ENCODE measurements at regions not wholly inside any gene's neighbourhood (a gene's known extent, or its start where the extent isn't known, plus 50 kb on each side); places are given as distances from the start of the nearest gene placed in this dataset.
"Not testable (repeated sequence)": the region's sequence is repeated elsewhere in the genome, so short reads cannot be mapped to it uniquely, and the experiment has no call there.

DNA sequence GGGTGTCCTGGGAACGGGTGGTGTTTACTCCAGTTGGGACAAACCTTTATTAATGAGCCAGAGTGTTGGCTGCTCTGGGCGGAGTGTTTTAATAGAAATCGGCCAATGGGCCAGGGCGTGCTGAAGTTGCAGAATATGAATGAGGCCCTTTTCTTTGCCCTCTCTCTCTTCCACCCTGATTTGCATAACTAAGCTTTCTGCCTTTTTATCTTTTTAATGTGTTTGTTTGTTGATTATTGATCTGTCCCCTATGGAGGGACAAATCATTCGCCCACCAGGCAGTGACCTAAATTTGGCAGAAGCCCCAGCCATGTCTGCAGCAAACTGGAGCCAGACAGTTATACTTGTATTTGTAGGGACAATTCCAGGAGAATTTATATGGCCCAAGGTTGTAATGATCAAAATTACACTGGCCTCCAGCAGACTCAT, 420.9 kb downstream of the PREX1 start:
- no peaks in the 10 kb centered on the region for H3K36me3 ChIP-seq (ENCODE audit: control insufficient read depth in 3 of 3, insufficient read depth in 3 of 3, low read length in 3 of 3)
- H3K4me3 ChIP-seq (ENCODE audit: low read length in 3 of 3), result no peak overlapping the region
- no peaks in the 10 kb centered on the region for H3K9me3 ChIP-seq (ENCODE audit: control insufficient read depth in 3 of 3, low read length in 3 of 3)
- H3K9ac ChIP-seq (ENCODE audit: low read depth in 1 of 3, low read length in 3 of 3), result no peak overlapping the region
- no peak overlapping the region for H3K27ac ChIP-seq (ENCODE audit: low read depth, low read length)
- peaks cover 3 to 10% (median 5%) of the 10 kb centered on the region in 3 donors for H3K27me3 ChIP-seq (ENCODE audit: control insufficient read depth in 3 of 3, insufficient read depth in 3 of 3, low read length in 3 of 3)
- H3K4me1 ChIP-seq (ENCODE audit: control insufficient read depth in 3 of 3, insufficient read depth in 3 of 3, low read length in 3 of 3), result peaks cover 0 to 4% (median 3%) of the 10 kb centered on the region in 3 donors

DNA sequence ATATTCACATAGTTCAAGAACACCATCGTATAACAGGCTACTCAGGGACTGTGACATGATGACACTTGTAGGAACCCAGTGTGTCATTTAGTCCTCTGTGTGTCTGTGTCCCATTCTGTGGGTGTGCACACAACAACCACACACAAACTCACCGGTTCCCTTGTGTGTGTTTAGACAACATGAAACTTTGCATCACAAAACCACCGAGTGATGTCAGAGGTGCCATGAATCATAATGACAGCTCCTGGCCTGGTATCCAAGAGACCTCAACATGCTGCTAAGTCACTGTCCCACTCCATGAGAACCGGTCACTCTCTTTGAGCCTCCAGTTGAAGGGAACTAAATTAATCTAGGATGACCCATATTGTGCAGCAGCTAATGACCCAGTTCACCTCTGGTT, 421.3 kb downstream of the PREX1 start:
- H3K36me3 ChIP-seq (ENCODE audit: control insufficient read depth in 3 of 3, insufficient read depth in 3 of 3, low read length in 3 of 3), result no peaks in the 10 kb centered on the region
- peaks cover 0 to 4% (median 0%) of the 10 kb centered on the region in 3 donors for H3K4me1 ChIP-seq (ENCODE audit: control insufficient read depth in 3 of 3, insufficient read depth in 3 of 3, low read length in 3 of 3)
- H3K27me3 ChIP-seq (ENCODE audit: control insufficient read depth in 3 of 3, insufficient read depth in 3 of 3, low read length in 3 of 3), result peaks cover 3 to 7% (median 5%) of the 10 kb centered on the region in 3 donors
- H3K27ac ChIP-seq (ENCODE audit: low read depth, low read length), result no peak overlapping the region
- H3K9me3 ChIP-seq (ENCODE audit: control insufficient read depth in 3 of 3, low read length in 3 of 3), result no peaks in the 10 kb centered on the region
- H3K9ac ChIP-seq (ENCODE audit: low read depth in 1 of 3, low read length in 3 of 3), result no peak overlapping the region
- H3K4me3 ChIP-seq (ENCODE audit: low read length in 3 of 3), result no peak overlapping the region

DNA sequence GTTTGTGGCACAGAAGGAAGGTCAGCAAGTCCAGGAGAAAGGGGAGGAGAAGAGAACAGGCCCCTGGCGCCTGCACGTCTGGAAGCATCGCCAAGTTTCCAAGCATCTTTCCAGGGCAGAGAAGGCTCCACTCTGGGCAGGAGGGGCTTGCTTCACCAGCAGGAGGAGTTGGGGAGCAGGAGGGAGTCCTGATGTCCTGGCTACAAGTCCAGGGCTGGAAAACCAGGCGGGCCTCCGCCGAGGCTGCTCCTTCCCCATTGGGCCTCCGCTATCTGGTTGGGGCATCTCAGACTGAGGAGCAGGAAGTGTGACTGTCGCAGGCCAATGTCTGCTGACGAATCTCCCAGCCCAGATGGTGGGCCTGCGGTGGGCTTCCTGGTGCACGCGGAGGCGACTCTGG, 421.9 kb downstream of the PREX1 start:
- Histone ChIP-seq H3K36me3 (ENCODE audit: control insufficient read depth in 3 of 3, insufficient read depth in 3 of 3, low read length in 3 of 3) (no peaks in the 10 kb centered on the region), H3K4me1 (ENCODE audit: control insufficient read depth in 3 of 3, insufficient read depth in 3 of 3, low read length in 3 of 3) (peaks cover 0 to 1% (median 0%) of the 10 kb centered on the region in 3 donors), H3K4me3 (ENCODE audit: low read length in 3 of 3) (no peak overlapping the region), H3K27ac (ENCODE audit: low read depth, low read length) (no peak overlapping the region), H3K9ac (ENCODE audit: low read depth in 1 of 3, low read length in 3 of 3) (no peak overlapping the region), H3K9me3 (ENCODE audit: control insufficient read depth in 3 of 3, low read length in 3 of 3) (no peaks in the 10 kb centered on the region), H3K27me3 (ENCODE audit: control insufficient read depth in 3 of 3, insufficient read depth in 3 of 3, low read length in 3 of 3) (peaks cover 3 to 7% (median 5%) of the 10 kb centered on the region in 3 donors)

DNA sequence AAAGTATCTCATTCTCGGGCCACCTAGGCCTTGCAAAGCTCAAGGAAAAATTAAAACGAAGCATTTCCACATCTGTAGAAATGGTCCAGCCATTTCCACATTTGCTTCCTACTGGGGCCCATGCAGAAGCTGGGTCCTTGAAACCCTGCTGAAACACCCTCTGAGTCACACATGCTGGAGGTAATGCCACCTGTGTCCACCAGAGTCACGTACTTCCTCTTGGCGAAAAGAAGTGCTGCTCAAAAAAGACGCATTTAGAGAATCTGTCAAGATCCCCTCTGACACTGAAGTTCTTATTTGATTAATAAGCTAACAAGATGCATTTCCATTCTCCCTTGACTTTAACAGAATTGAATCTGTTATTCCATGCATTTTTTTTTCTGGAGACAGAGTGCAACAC, 423.2 kb downstream of the PREX1 start:
- Histone ChIP-seq H3K9ac (ENCODE audit: low read depth in 1 of 3, low read length in 3 of 3) (no peak overlapping the region), H3K27ac (ENCODE audit: low read depth, low read length) (no peak overlapping the region), H3K4me1 (ENCODE audit: control insufficient read depth in 3 of 3, insufficient read depth in 3 of 3, low read length in 3 of 3) (no peaks in the 10 kb centered on the region), H3K27me3 (ENCODE audit: control insufficient read depth in 3 of 3, insufficient read depth in 3 of 3, low read length in 3 of 3) (peaks cover 9 to 12% (median 10%) of the 10 kb centered on the region in 3 donors), H3K36me3 (ENCODE audit: control insufficient read depth in 3 of 3, insufficient read depth in 3 of 3, low read length in 3 of 3) (no peaks in the 10 kb centered on the region), H3K4me3 (ENCODE audit: low read length in 3 of 3) (no peak overlapping the region), H3K9me3 (ENCODE audit: control insufficient read depth in 3 of 3, low read length in 3 of 3) (no peaks in the 10 kb centered on the region)

DNA sequence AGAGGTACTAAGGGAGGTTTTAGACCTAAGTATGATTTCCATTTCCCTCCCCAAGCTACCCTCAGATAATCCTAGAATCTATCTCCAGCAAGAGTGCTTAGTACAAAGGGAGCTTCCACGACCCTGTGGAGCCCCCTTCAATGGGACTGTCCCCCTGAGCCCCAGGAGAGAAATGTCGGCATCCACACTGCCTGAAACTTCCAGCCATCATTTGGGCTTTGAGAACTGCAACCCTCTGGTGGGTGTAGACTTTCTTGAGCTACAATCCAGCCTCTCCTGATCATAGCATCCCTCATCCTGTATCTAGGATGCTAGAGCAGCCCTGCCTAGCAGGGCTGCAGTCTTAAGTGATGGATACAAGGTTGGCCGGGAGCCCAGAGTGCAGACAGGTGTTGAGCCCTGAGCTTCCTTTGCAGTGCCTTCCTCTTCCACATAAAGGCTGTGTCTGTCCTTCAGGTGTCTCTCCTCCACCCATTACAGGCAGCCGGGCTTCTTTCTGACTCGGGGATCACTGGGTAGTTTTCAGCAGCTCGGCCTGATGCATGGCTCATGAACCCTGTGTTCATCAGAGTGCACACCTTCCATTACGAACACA, 424.5 kb downstream of the PREX1 start:
- Histone ChIP-seq H3K4me3 (ENCODE audit: low read length in 3 of 3) (no peak overlapping the region), H3K9me3 (ENCODE audit: control insufficient read depth in 3 of 3, low read length in 3 of 3) (no peaks in the 10 kb centered on the region), H3K27me3 (ENCODE audit: control insufficient read depth in 3 of 3, insufficient read depth in 3 of 3, low read length in 3 of 3) (peaks cover 12 to 21% (median 14%) of the 10 kb centered on the region in 3 donors), H3K9ac (ENCODE audit: low read depth in 1 of 3, low read length in 3 of 3) (no peak overlapping the region), H3K27ac (ENCODE audit: low read depth, low read length) (no peak overlapping the region), H3K4me1 (ENCODE audit: control insufficient read depth in 3 of 3, insufficient read depth in 3 of 3, low read length in 3 of 3) (no peaks in the 10 kb centered on the region), H3K36me3 (ENCODE audit: control insufficient read depth in 3 of 3, insufficient read depth in 3 of 3, low read length in 3 of 3) (no peaks in the 10 kb centered on the region)

DNA sequence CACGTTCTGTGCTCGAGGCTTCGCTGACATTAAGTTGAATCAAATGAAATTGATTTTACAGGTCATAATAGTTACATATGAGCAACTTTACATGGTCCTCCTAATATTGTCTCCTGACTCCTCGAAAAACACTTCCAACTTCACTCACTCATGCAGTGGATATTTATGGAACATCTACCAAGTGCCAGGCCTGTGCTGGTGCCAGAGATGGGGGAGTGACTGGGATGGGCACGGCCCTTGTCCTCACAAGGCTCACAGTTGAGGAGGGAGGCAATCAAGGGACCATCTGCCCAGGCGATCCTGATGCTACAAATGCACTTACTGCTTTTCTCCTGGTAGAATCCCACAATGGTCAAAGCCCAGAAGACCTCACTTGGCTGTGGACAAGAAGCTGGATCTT, 426.4 kb downstream of the PREX1 start:
- Histone ChIP-seq H3K4me3 (ENCODE audit: low read length in 3 of 3) (no peak overlapping the region), H3K9me3 (ENCODE audit: control insufficient read depth in 3 of 3, low read length in 3 of 3) (no peaks in the 10 kb centered on the region), H3K36me3 (ENCODE audit: control insufficient read depth in 3 of 3, insufficient read depth in 3 of 3, low read length in 3 of 3) (no peaks in the 10 kb centered on the region), H3K27me3 (ENCODE audit: control insufficient read depth in 3 of 3, insufficient read depth in 3 of 3, low read length in 3 of 3) (peaks cover 16 to 35% (median 31%) of the 10 kb centered on the region in 3 donors), H3K4me1 (ENCODE audit: control insufficient read depth in 3 of 3, insufficient read depth in 3 of 3, low read length in 3 of 3) (no peaks in the 10 kb centered on the region), H3K9ac (ENCODE audit: low read depth in 1 of 3, low read length in 3 of 3) (no peak overlapping the region), H3K27ac (ENCODE audit: low read depth, low read length) (no peak overlapping the region)

DNA sequence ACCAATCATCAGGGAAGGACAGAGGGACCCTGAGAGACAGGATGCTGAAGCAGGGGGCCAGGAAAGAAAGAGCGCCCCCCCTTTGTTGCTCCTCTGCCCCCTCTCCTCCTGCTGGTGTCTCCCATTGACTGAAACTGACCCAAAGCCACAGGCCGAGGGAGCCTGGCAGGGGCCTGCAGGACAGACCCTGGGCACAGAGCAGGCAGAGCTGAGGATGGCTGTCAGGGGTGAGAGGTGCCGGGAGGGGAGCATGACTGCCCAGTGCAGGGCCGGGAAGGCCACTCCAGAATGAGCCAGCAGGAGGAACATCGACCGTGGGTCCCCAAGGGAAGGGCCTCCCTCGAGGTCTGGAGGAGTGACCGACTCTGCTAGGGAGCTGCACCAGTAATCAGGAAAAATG, 427.8 kb downstream of the PREX1 start:
- no peak overlapping the region for H3K9ac ChIP-seq (ENCODE audit: low read depth in 1 of 3, low read length in 3 of 3)
- no peaks in the 10 kb centered on the region for H3K4me1 ChIP-seq (ENCODE audit: control insufficient read depth in 3 of 3, insufficient read depth in 3 of 3, low read length in 3 of 3)
- no peak overlapping the region for H3K27ac ChIP-seq (ENCODE audit: low read depth, low read length)
- H3K36me3 ChIP-seq (ENCODE audit: control insufficient read depth in 3 of 3, insufficient read depth in 3 of 3, low read length in 3 of 3), result no peaks in the 10 kb centered on the region
- peaks cover 17 to 41% (median 39%) of the 10 kb centered on the region in 3 donors for H3K27me3 ChIP-seq (ENCODE audit: control insufficient read depth in 3 of 3, insufficient read depth in 3 of 3, low read length in 3 of 3)
- H3K4me3 ChIP-seq (ENCODE audit: low read length in 3 of 3), result no peak overlapping the region
- H3K9me3 ChIP-seq (ENCODE audit: control insufficient read depth in 3 of 3, low read length in 3 of 3), result no peaks in the 10 kb centered on the region

DNA sequence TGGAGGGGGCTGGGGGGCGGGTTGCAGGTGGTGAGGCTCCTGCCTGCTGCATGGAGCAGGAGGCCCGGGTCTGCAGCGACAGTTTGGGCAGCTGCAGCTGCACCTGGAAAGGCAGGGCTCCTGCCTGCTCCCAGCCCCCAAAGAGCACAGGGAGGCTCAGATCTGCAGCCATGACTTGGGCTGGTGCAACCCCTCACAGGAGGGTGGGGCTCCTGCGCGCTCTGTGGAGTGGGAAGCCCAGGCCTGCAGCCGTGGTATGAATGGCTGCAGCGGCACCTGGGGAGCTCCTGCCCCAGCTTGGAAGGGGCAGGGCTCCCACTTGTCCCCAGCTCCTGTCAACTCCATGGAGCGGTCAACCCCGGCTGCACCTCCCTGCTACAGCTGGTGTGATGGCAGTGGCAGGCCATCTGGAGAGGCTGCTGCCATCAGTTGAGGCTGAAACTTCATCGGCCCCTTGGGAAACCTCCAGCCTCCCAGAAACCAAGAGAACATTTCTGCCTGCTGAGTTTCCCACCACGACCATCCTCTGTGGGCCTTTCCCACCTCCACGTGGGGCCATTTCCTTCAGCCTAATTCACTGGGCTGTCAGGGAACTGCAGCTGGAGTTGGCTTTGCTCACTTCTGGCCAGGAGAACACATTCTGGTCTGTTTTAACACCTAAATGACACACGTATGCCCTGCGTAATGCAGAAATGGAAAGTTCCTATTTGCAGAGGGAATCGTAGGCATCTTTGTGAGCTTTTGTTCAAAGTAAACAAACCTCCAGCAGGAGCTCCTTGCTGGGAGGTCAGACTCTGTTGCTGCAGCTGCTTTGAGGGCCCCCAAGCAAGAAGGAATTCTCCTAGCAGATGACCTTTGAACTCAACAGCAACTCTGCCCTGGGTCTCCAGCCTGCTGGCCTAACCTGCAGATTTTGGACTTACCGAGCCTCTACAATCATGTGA, 429.0 kb downstream of the PREX1 start:
- no peaks in the 10 kb centered on the region for H3K9me3 ChIP-seq (ENCODE audit: control insufficient read depth in 3 of 3, low read length in 3 of 3)
- no peak overlapping the region for H3K4me3 ChIP-seq (ENCODE audit: low read length in 3 of 3)
- no peaks in the 10 kb centered on the region for H3K4me1 ChIP-seq (ENCODE audit: control insufficient read depth in 3 of 3, insufficient read depth in 3 of 3, low read length in 3 of 3)
- H3K27ac ChIP-seq (ENCODE audit: low read depth, low read length), result no peak overlapping the region
- H3K27me3 ChIP-seq (ENCODE audit: control insufficient read depth in 3 of 3, insufficient read depth in 3 of 3, low read length in 3 of 3), result peaks cover 21 to 44% (median 37%) of the 10 kb centered on the region in 3 donors
- no peaks in the 10 kb centered on the region for H3K36me3 ChIP-seq (ENCODE audit: control insufficient read depth in 3 of 3, insufficient read depth in 3 of 3, low read length in 3 of 3)
- no peak overlapping the region for H3K9ac ChIP-seq (ENCODE audit: low read depth in 1 of 3, low read length in 3 of 3)

DNA sequence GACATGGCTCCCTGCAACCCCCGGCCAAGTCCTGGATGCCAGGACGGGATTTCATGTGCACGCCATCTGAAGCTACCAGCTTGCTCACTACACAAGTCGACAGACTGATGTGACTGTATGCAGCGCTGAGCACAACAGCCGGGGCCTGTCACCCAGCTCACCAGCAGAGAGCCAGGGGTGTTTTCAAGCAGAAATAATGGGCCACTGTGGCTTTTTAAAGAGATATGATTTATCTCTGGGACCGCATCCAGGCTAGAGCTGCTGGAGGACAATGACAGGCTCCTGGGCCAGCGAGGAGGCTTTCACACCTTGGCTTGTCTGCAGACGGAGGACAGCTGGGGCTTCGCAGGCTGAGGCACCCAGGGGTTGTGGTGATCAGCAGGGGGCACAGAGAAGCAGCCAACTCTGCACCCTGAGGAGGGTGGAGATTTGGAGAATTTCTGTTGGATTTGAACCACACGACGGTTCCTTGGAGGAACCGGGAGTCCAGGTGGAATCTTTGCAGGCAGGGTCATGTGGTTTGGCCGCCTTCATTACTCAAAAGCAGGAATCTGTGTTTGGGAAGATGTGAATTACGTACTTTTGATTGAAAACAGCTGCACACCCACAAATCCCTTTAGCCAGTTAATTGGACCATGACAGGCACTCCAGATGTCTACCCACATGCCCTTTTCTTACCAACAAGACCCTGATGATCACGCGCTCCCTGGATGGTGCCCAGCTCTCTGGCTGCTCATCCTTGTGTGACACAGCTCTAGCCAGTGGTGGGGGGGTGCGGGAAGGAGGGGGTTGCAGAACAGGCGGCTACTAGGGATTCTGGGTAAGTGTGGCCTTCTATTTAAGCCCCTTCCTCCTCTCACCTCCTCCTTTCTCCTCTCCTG, 430.6 kb downstream of the PREX1 start:
- H3K27me3 ChIP-seq (ENCODE audit: control insufficient read depth in 3 of 3, insufficient read depth in 3 of 3, low read length in 3 of 3), result peaks cover 24 to 50% (median 35%) of the 10 kb centered on the region in 3 donors
- H3K9me3 ChIP-seq (ENCODE audit: control insufficient read depth in 3 of 3, low read length in 3 of 3); H3K9ac ChIP-seq (ENCODE audit: low read depth in 1 of 3, low read length in 3 of 3); H3K4me1 ChIP-seq (ENCODE audit: control insufficient read depth in 3 of 3, insufficient read depth in 3 of 3, low read length in 3 of 3); H3K27ac ChIP-seq (ENCODE audit: low read depth, low read length); H3K36me3 ChIP-seq (ENCODE audit: control insufficient read depth in 3 of 3, insufficient read depth in 3 of 3, low read length in 3 of 3); H3K4me3 ChIP-seq (ENCODE audit: low read length in 3 of 3): not testable (repeated sequence)
